HL-60 (cell line): ENCODE measurements at regions not wholly inside any gene's neighbourhood (a gene's known extent, or its start where the extent isn't known, plus 50 kb on each side); places are given as distances from the start of the nearest gene placed in this dataset.

Experiments used
- DNase-seq, 2 experiments: peaks; one replicate each; pipeline ENCODE4 v3.0.0-alpha.2; 2010 to 2020; ENCODE audit warnings: low read depth in 1 of 2, low spot score in 1 of 2
- H3K27ac ChIP-seq: fragments of 250-450 bp; sonication (Bioruptor Pico); replicated peaks from 2 replicates; pipeline ENCODE4 v1.5.1; 2020; ENCODE audit warnings: mild to moderate bottlenecking, moderate library complexity
- H3K27me3 ChIP-seq: fragments of 250-450 bp; sonication (Bioruptor Pico); 2 replicates; pipeline ENCODE4 v1.5.1; 2021; ENCODE audit warnings: mild to moderate bottlenecking, moderate library complexity; ENCODE audit not compliant: insufficient read depth, poor library complexity, severe bottlenecking
- H3K4me3 ChIP-seq: replicated peaks from 2 replicates; pipeline ENCODE4 v1.5.1; 2011; ENCODE audit warnings: mild to moderate bottlenecking, control low read depth, low read length; ENCODE audit not compliant: insufficient read depth
- CTCF ChIP-seq: IDR thresholded peaks from one replicate; pipeline ENCODE4 v1.5.1; 2011; ENCODE audit warnings: low read length, control low read depth, inconsistent platforms; ENCODE audit not compliant: insufficient read depth
- GABPA ChIP-seq: IDR thresholded peaks from 2 replicates; pipeline ENCODE4 v1.6.1; 2012; ENCODE audit warnings: low read depth
- POLR2AphosphoS5 ChIP-seq: IDR thresholded peaks from 2 replicates; pipeline ENCODE4 v1.6.1; 2012; ENCODE audit warnings: low read depth
- REST ChIP-seq: IDR thresholded peaks from 2 replicates; pipeline ENCODE4 v1.6.1; 2012; ENCODE audit warnings: low read depth; ENCODE audit not compliant: insufficient replicate concordance
- SPI1 ChIP-seq: IDR thresholded peaks from 2 replicates; pipeline ENCODE4 v1.6.1; 2012; ENCODE audit warnings: low read depth, mild to moderate bottlenecking, borderline replicate concordance

GRCh38 chrX:134734466-134734952 lies 62.5 kb downstream of the PABIR2 start:
- DNase-seq, result no peak
- no peaks in the 10 kb centered on the region for H3K27me3 ChIP-seq
- no peak overlapping the region for H3K4me3 ChIP-seq
- no peak overlapping the region for H3K27ac ChIP-seq
- TF ChIP-seq CTCF (no peak), SPI1 (no peak), POLR2AphosphoS5 (no peak), REST (no peak), GABPA (no peak)

- DNase-seq, result no peak
- no peak overlapping the region for H3K27ac ChIP-seq
- no peaks in the 10 kb centered on the region for H3K27me3 ChIP-seq
- H3K4me3 ChIP-seq, result no peak overlapping the region
- TF ChIP-seq CTCF (no peak), POLR2AphosphoS5 (no peak), SPI1 (no peak)
Observed at GRCh38 chrX:134733591-134733990, 63.4 kb downstream of the PABIR2 start.

GRCh38 chrX:134732676-134733075 lies 64.3 kb downstream of the PABIR2 start:
- Histone ChIP-seq H3K27ac (no peak overlapping the region), H3K27me3 (no peaks in the 10 kb centered on the region), H3K4me3 (no peak overlapping the region)
- no peak for DNase-seq
- TF ChIP-seq SPI1, result no peak
- no peak for TF ChIP-seq REST
- TF ChIP-seq POLR2AphosphoS5, result no peak
- TF ChIP-seq GABPA, result no peak
- TF ChIP-seq CTCF, result no peak

GRCh38 chrX:134732152-134732551 lies 64.9 kb downstream of the PABIR2 start:
- H3K4me3 ChIP-seq, result no peak overlapping the region
- no peaks in the 10 kb centered on the region for H3K27me3 ChIP-seq
- no peak for DNase-seq
- TF ChIP-seq SPI1 (no peak), REST (no peak), CTCF (no peak), POLR2AphosphoS5 (no peak), GABPA (no peak)
- no peak overlapping the region for H3K27ac ChIP-seq
